Cardiac septum (tissue), 1 donor: ENCODE measurements at regions not wholly inside any gene's neighbourhood (a gene's known extent, or its start where the extent isn't known, plus 50 kb on each side); places are given as distances from the start of the nearest gene placed in this dataset.

Source experiments
- DNase-seq: peaks from one replicate; pipeline ENCODE4 v3.0.0-alpha.2; 2020; ENCODE audit warnings: low spot score
- intact Hi-C: fragments of 100-400 bp; cut with DNase I; formaldehyde crosslinking; loops from one replicate; pipeline ENCODE4 v1.14.0; 2022
- donor health status: DM: no; HTN: no; CAD: no.

DNA sequence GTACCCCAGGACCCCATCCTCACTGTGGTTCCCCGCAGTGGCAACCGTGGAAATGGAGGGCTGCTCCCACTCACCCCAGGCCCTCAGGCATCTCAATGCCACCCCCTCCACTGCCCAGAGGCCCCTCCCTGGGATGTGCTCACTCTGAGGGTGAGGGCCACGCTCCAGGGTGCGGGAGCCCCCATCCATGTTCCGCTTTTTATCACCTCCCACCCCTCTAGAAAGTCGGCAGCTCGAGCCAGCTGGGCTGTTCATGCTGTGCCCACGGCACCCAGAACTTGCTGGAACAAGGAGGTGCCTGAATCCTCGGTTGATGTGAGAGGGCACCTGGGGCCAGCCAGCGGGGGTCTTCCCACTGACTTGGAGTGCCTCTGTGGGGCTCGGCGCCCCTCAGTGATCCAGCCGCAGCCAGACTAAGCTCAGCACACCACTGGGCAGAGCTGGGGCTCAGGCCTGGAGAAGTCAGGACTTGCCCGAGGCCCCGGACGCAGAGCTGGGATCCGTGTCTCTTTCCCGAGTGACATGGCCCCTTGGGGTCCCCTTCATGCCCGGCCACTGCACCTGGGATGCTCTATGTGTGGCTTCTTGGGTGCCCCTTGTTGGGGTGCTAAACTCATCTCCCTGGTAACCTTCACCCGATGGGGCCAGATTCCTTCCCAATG, 143.1 kb upstream of the GSE1 start:
- intact Hi-C loops, result no loop called here
- DNase-seq, result no peak

- intact Hi-C loops, result no loop called here
- no peak for DNase-seq
These were observed 142.2 kb upstream of the GSE1 start for GRCh38 chr16:85470873-85471272.

DNA sequence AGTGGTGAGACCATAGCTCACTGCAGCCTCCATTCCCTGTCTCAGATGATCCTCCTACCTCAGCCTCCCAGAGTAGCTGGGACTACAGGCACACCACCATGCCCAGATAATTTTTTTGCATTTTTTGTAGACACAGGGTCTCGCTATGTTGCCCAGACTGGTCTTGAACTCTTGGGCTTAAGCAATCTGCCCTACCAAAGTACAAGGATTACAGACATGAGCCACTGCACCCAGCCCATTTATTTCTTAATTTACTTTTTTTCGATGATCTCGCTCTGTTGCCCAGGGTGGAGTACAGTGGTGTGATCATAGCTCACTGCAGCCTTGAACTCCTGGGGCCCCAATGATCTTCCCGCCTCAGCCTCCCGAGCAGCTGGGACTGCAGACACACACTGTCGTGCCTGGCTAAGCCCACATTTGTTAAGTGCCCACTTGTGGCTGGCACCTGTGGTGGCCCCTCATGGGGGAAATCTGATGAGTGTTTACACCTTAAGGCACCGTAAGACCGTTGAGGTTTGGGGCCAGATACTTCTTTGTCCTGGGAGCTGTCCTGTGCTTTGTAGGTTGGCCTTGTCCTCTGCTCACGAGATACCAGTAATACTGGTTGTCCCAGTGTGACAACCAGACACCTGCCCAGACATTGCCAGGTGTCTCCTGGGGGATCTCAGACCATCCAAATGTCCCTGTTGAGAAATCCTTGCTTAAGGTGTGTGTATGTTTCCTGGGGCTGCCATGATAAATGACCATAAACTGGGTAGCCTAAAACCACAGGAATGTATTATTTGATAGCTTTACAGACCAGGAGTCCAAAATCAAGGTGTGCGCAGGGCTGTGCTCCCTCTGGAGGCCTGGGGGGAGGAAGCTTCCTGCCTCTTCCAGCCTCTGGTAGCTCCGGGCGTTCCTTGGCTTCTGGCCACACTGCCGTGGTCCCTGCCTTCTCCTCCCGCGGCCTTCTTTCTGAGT, 141.4 kb upstream of the GSE1 start:
- DNase-seq, result no peak

DNA sequence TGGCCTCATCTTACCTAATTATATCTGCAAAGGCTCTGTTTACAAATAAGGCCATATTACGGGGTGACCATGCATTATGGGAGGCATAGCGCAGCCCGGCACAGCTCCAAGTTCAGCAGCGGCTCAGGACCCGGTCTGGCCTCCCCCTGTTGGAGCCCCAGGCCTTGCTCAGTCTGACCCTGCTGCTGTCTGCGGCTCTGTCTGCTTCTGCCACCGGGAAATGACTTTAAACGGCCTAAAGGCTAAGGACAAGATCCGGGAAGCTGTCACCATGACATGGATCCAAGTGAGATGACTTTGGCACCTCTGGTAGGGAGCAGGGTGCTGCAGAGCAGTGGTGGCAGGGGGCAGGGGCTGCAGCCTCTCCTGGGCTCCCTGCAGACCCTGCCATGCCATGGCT, 140.6 kb upstream of the GSE1 start:
- intact Hi-C loops, result no loop called here
- DNase-seq, result no peak

More for the DNA sequence above, 141.4 kb upstream of the GSE1 start:
- intact Hi-C loops, result no loop called here

GRCh38 chr16:85473323-85473722, 139.8 kb upstream of the GSE1 start:
- no peak for DNase-seq
- intact Hi-C loops, result no loop called here

GRCh38 chr16:85473909-85474620, 139.1 kb upstream of the GSE1 start:
- no peak for DNase-seq
- intact Hi-C loops, result no loop called here

DNA sequence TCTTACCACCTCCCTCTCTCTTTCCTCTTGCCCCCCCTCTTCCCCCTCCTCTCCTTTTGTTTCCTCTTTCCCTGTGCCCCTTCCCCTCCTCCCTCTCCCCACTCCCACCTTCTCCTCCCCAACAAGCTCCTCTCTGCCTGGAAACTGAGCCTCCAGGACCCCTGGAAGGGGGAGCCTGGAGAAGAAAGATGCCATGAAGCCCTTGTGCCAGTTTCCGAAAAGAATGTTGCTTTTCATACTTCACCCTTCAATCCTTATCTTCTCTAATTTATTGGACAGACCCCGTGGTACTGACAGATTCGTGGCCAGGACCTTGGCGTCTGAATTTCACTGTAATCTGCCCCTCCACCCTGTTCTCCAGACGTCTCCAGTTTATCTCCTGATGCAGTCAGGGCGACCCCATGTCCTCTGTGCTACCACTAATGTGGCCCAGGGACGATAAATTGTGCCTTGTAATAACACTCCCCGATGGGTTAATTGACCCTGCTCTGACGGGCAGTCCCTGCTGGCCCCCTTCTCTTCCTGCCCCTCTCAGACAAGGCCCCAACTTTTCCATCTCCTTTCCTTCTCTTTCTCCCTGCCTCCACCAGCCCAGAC, 138.4 kb upstream of the GSE1 start:
- intact Hi-C loops, result no loop called here

DNA sequence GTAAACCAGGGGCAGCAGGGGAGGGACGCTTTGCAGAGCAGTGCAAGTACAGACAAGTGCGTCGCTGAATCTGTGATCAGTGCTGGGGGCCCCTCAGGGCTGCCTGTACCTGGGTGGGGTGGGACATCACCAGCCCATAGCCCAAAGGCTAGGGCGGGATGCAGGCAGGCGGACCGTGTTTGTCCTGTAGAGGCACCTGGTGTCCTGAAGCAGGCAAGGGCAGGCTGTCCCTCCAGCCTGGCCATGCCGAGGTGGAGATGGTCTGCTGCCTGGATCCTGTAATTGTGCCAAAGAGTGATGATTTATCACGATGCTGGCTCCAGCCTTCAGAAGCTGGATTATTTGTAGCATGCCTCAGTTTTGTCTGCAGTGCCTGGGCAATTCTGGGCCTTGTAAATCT, 137.9 kb upstream of the GSE1 start:
- intact Hi-C loops, result no loop called here
- no peak for DNase-seq

More for the DNA sequence above, 138.4 kb upstream of the GSE1 start:
- no peak for DNase-seq

DNA sequence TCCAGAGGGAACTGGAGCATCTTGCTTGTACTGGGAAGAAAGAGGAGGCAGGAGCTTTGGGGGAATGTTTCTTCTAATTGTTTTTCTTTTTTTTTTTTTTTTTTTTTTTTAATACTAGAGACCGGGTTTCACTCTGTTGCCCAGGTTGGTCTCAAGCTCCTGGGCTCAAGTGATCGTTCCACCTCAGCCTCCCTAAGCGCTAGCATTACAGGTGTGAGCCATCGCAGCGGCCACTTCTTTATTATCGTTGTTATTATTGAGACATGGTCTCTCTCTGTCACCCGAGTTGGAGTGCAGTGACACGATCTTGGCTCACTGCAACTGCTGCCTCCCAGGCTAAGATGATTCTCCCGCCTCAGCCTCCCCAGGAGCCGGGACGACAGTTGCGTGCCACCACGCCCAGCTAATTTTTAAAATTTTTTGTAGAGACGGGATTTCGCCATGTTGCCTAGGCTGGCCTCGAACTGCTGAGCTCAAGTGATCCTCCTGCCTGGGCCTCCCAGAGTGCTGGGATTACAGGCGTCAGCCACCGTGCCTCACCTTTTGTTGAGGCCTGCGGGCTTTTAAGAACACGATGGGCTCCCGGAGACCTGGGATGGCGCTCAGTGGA, 137.3 kb upstream of the GSE1 start:
- DNase-seq, result no peak
- intact Hi-C loops, result no loop called here

DNA sequence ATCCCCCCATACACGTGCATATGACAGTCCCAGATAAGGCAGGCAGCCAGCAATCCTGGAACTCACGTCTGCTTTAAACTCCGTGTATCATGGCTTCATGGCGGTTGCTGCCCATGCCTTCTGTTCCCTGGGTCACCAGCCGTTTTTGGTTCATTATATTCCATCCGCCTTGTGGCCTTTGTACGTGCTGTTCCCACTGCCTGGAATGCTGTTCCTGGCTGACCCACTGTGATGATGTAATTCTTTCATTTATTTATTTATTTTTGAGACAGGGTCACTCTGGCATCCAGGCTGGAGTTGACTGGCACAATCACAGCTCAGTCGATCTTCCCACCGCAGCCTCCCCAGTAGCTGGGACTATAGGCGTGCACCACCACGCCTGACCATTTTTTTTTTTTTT, 136.7 kb upstream of the GSE1 start:
- DNase-seq, result no peak
- intact Hi-C loops, result no loop called here

DNA sequence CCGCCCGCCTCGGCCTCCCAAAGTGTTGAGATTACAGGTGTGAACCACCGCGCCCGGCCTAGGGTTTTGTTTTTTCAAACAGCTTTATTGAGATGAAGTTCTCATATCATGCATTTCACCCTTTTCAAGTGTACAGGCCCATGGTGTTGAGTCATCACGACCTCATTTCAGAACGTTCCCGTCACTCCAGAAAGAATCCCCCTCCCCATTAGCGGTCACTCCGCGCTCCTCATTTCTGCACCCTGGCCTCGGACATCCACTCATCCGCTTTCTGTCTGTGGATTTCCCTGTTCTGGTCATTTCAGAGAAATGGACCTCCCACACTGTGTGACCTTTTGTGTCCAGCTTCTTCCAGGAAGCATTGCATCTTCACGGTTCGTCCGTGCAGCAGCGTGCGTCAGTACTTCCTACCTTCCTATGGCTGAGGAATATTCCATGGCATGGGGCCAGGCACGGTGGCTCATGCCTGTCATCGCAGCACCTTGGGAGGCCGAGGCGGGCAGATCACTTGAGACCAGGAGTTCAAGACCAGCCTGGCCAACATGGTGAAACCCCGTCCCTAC, 135.2 kb upstream of the GSE1 start:
- DNase-seq, result no peak
- intact Hi-C loops, result no loop called here

GRCh38 chr16:85479972-85480726, 133.0 kb upstream of the GSE1 start:
- intact Hi-C loops, result no loop called here
- DNase-seq, result no peak

DNA sequence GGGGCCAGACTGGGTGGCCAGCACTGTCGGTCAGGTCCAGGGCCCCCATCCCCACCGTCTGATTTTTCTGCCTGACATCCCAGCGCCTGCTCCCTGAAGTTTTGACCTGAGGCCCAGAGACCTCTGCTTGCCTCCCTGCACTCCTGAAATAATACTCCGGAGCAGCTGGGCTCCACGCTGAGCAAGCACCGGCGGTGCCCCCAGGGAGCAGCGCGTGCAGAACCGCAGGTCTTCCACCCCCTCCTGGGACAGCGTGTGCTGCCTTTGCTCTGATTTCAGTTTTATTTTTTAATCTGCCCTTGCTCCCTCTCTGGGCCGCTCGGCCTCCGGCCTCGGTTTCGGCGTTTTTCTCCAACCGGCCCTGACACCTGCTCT, 132.4 kb upstream of the GSE1 start:
- DNase-seq, result no peak
- intact Hi-C loops, result no loop called here

- intact Hi-C loops, result no loop called here
- no peak for DNase-seq
These were observed 131.9 kb upstream of the GSE1 start for GRCh38 chr16:85481206-85481605.

DNA sequence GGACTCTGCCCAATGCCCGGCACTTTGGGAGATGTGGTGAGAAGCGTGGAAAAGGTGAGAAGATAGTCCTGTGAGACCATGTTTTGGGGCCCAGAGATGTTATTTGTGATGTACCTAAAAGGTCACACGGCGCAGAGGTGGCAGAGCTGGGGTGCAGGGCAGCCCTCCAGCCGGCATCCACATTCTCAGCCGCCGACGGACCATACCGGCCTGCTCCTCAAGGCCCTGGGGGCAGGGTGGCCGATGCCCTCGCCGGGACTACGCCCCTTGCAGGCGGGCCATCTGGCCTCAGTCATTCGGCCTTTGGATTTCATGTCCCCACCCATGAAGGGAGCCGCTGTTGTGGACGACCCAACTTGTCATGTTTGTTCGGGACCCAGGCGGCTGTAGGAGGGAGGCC, 131.4 kb upstream of the GSE1 start:
- intact Hi-C loops, result no loop called here
- DNase-seq, result no peak

DNA sequence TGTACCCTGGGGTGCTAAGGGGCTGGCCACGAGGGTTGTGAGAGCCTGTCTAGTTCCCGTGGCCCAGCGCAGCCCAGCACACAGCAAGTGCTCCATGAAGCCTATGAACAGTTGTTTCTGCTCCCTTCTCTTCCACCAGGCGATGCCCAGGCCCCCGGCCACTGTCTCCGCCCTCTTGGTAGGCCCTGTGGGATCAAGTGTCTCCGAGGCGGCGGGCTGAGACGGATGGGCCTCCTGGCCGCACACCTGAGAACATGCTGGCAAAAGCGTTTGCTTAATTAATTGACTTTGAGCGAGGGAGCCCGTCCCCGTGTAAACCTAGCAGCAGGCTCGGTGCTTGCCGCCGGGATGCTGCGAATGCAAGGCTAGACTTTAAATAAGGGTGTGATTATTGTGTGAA, 129.7 kb upstream of the GSE1 start:
- DNase-seq, result no peak
- intact Hi-C loops, result no loop called here

GRCh38 chr16:85484347-85485300, 128.5 kb upstream of the GSE1 start:
- no peak for DNase-seq
- intact Hi-C loops, result no loop called here

DNA sequence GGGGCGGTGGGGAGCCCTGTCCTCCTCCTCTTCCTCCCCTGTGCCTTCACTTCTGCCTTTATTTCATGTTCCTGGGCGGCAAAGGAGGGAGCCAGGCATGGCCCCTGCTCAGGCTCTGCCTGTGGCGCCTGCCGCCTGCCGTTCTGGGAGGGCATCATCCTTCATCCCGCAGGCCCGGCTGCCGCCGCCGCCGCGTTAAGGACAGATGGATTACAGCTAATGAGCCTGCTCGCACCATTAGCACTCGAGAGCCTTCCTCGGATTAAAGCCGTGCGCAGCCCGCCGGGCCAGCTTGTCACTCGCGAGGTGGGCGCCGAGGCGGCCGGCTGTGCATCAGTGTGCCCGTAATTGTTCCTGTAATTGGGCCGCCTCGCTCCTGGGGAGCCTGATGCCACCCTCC, 127.7 kb upstream of the GSE1 start:
- DNase-seq, result no peak
- intact Hi-C loops, result no loop called here
